ENCODE measurements at regions not wholly inside any gene's neighbourhood (a gene's known extent, or its start where the extent isn't known, plus 50 kb on each side); places are given as distances from the start of the nearest gene placed in this dataset.

DNA sequence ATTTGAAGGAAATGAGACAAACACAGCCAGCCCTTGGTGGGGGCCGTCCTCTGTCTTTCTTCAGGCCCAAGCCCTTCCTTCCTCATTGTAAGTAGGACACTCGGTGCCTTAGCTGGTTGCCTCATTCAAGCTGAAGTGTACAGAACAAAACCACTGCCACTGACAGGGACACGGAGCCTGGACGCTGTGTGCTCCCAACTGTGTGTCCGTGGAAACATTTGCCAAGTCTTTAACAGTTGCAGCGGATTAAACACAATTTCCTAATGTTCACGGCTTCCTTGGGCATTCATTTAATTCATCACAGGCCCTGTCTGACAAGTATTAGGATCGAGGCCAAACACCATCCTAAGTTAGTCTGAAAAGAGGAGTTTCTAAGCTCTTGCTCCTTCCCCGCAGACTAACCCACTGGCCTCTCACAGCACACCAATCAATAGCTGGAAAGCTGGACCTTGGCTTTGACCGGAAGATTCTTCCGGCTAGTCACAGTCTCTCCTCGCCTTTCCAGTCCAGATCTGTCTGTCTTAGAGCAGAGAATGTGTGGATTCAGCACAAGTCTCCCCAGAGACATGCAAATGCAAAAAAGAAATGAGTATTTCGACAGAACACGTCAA, 68.7 kb upstream of the ACSL3 start:
- TF ChIP-seq POLR2A (IDR thresholded peaks at IDR 0.05; ENCODE audit: low read length) (no peak), GATA1 (IDR thresholded peaks at IDR 0.05; ENCODE audit: low read depth, low read length) (no peak)
